A549 (cell line): ENCODE measurements at regions not wholly inside any gene's neighbourhood (a gene's known extent, or its start where the extent isn't known, plus 50 kb on each side); places are given as distances from the start of the nearest gene placed in this dataset.

ENCODE experiments used
- CHD2 ChIP-seq: fragments of 150-350 bp; IDR thresholded peaks from 2 replicates; pipeline ENCODE4 v1.6.1; 2014; ENCODE audit warnings: low read length; ENCODE audit not compliant: partially characterized antibody
- MAZ ChIP-seq: fragments of 150-350 bp; IDR thresholded peaks from 2 replicates; pipeline ENCODE4 v1.6.1; 2014; ENCODE audit warnings: antibody characterized with exemption, low read depth, low read length, borderline replicate concordance
- POLR2A ChIP-seq: IDR thresholded peaks from 2 replicates; pipeline ENCODE4 v1.6.1; 2012; ENCODE audit warnings: mild to moderate bottlenecking, low read length
- RCOR1 ChIP-seq: fragments of 150-350 bp; IDR thresholded peaks from 2 replicates; pipeline ENCODE4 v1.6.1; 2014; ENCODE audit warnings: antibody characterized with exemption, low read length, low read depth
- SMC3 ChIP-seq: fragments of >200 bp; sonication (Bioruptor Twin); formaldehyde crosslinking; IDR thresholded peaks from 3 replicates; pipeline ENCODE4 v1.6.1; 2018; ENCODE audit warnings: inconsistent platforms
- USF2 ChIP-seq: fragments of 450-650 bp; IDR thresholded peaks from 2 replicates; pipeline ENCODE4 v1.6.1; 2014; ENCODE audit warnings: antibody characterized with exemption
- TF ChIP-seq, protein P1 (sequence below): fragments of >200 bp; sonication (Bioruptor Twin); formaldehyde crosslinking; IDR thresholded peaks from 3 replicates; pipeline ENCODE4 v1.5.1; 2016

- TF ChIP-seq, protein P1, sequence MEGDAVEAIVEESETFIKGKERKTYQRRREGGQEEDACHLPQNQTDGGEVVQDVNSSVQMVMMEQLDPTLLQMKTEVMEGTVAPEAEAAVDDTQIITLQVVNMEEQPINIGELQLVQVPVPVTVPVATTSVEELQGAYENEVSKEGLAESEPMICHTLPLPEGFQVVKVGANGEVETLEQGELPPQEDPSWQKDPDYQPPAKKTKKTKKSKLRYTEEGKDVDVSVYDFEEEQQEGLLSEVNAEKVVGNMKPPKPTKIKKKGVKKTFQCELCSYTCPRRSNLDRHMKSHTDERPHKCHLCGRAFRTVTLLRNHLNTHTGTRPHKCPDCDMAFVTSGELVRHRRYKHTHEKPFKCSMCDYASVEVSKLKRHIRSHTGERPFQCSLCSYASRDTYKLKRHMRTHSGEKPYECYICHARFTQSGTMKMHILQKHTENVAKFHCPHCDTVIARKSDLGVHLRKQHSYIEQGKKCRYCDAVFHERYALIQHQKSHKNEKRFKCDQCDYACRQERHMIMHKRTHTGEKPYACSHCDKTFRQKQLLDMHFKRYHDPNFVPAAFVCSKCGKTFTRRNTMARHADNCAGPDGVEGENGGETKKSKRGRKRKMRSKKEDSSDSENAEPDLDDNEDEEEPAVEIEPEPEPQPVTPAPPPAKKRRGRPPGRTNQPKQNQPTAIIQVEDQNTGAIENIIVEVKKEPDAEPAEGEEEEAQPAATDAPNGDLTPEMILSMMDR, result no peak
- no peak for TF ChIP-seq SMC3
- no peak for TF ChIP-seq RCOR1
- TF ChIP-seq USF2, result no peak
- TF ChIP-seq MAZ, result no peak
- no peak for TF ChIP-seq CHD2
- TF ChIP-seq POLR2A, result no peak
These were observed 184.4 kb upstream of the EEA1 start for GRCh38 chr12:93113317-93114006.
